ENCODE measurements at regions not wholly inside any gene's neighbourhood (a gene's known extent, or its start where the extent isn't known, plus 50 kb on each side); places are given as distances from the start of the nearest gene placed in this dataset.

GRCh38 chr6:81228912-81229555, 523.4 kb downstream of the TENT5A start:
- no peak overlapping the region for H3K27ac ChIP-seq
- DNase-seq (ENCODE audit: low spot score): no peak
- TF ChIP-seq, protein P1, sequence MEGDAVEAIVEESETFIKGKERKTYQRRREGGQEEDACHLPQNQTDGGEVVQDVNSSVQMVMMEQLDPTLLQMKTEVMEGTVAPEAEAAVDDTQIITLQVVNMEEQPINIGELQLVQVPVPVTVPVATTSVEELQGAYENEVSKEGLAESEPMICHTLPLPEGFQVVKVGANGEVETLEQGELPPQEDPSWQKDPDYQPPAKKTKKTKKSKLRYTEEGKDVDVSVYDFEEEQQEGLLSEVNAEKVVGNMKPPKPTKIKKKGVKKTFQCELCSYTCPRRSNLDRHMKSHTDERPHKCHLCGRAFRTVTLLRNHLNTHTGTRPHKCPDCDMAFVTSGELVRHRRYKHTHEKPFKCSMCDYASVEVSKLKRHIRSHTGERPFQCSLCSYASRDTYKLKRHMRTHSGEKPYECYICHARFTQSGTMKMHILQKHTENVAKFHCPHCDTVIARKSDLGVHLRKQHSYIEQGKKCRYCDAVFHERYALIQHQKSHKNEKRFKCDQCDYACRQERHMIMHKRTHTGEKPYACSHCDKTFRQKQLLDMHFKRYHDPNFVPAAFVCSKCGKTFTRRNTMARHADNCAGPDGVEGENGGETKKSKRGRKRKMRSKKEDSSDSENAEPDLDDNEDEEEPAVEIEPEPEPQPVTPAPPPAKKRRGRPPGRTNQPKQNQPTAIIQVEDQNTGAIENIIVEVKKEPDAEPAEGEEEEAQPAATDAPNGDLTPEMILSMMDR (IDR thresholded peaks at IDR 0.05): no peak
- H3K4me3 ChIP-seq: peak overlapping the region; percentile 22

DNA sequence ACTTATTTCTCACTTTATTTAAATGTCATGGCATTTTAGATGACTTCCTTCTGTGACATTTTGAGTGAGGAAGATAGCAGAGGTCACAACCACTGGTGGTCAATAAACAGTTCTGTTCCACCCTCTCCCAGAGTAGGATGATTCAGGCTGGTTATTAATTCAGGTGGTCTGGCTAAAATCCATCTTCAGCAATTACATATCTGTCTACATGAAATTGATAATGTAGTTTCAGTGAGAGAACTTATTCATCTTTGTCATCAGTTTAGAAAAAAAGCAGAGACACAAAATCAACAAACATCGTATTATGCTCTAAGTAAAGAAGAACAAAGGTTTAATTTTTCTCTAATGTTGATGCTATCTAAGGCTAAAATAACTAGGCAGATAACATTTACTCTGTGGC, 525.5 kb downstream of the TENT5A start:
- Histone ChIP-seq H3K27ac (no peak overlapping the region), H3K4me3 (no peak overlapping the region)
- no peak for DNase-seq (ENCODE audit: low spot score)
- TF ChIP-seq, protein P1 (IDR thresholded peaks at IDR 0.05): no peak

DNA sequence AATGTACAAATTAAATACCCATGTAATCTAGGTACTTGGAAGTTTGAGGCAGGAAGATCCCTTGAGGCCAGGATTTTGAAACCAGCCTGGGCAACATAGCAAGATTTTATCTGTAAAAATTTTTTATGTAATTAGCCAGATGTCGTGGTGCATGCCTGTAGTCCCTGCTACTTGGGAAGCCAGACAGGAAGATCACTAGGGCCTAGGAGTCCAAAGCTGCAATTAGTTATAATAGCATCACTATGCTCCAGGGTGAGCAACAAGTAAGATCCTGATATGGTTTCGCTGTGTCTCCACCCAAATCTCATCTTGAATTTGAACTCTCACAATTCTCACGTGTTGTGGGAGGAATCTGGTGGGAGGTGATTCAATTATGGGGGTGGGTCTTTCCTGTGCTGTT, 535.8 kb downstream of the TENT5A start:
- Histone ChIP-seq H3K4me3 (no peak overlapping the region), H3K27ac (no peak overlapping the region)
- DNase-seq (ENCODE audit: low spot score): no peak
- TF ChIP-seq, protein P1 (IDR thresholded peaks at IDR 0.05): no peak

DNA sequence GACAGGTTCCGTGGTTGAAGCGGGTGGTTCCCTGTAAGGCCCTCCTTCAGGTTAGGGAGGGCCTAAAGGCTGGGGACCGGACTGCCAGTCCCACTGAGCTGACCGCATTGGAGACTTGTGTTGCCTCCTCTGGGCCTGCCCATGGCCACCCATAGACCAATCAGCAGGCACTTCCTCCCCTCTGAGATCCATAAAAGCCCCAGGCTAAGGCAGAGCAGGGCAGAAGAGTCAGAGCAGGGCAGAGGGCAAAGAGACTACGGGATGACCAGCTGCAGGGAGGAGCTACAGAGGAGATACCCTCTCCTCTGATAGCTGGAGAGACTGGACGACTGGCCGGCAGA, 537.4 kb downstream of the TENT5A start:
- Histone ChIP-seq H3K4me3 (no peak overlapping the region), H3K27ac (no peak overlapping the region)
- TF ChIP-seq, protein P1 (IDR thresholded peaks at IDR 0.05): no peak
- no peak for DNase-seq (ENCODE audit: low spot score)

GRCh38 chr6:81214414-81215091, 537.9 kb downstream of the TENT5A start:
- H3K27ac ChIP-seq: no peak overlapping the region
- no peak for DNase-seq (ENCODE audit: low spot score)
- TF ChIP-seq, protein P1 (IDR thresholded peaks at IDR 0.05): no peak
- H3K4me3 ChIP-seq: no peak overlapping the region

- TF ChIP-seq, protein P1 (IDR thresholded peaks at IDR 0.05): no peak
- Histone ChIP-seq H3K27ac (no peak overlapping the region), H3K4me3 (no peak overlapping the region)
- DNase-seq (ENCODE audit: low spot score): no peak
Observed at GRCh38 chr6:81204731-81205130, 547.8 kb downstream of the TENT5A start.

GRCh38 chr6:81194374-81194773, 558.1 kb downstream of the TENT5A start:
- DNase-seq (ENCODE audit: low spot score): no peak
- TF ChIP-seq, protein P1 (IDR thresholded peaks at IDR 0.05): no peak
- Histone ChIP-seq H3K4me3 (no peak overlapping the region), H3K27ac (no peak overlapping the region)
